ENCODE measurements at regions not wholly inside any gene's neighbourhood (a gene's known extent, or its start where the extent isn't known, plus 50 kb on each side); places are given as distances from the start of the nearest gene placed in this dataset.

DNA sequence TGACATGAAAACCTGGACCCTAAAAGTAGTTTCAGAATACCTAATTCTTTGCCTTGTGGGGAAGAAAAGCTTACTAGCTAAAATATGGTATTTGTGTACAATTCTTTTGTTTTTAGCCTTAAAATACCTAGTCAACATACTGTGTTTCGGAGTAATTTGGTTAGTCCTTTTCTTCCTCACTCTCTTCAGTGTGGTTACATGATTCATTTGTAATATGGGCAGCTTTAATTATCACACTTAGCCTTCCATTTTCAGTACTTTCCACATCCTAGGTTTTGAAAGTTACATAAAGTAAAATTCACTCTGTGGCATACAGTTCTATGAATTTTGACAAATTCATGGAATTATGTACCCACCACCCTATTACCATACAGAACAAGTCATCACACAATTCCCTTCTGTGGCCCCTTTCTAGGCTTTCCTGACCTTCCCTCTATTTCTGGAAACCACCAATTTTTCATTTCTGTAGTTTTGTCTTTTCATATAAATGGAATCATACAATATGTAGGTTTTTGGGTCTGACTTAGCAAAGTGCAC lies 96.2 kb downstream of the EMX2 start:
- no peak for DNase-seq
- TF ChIP-seq, protein P1, sequence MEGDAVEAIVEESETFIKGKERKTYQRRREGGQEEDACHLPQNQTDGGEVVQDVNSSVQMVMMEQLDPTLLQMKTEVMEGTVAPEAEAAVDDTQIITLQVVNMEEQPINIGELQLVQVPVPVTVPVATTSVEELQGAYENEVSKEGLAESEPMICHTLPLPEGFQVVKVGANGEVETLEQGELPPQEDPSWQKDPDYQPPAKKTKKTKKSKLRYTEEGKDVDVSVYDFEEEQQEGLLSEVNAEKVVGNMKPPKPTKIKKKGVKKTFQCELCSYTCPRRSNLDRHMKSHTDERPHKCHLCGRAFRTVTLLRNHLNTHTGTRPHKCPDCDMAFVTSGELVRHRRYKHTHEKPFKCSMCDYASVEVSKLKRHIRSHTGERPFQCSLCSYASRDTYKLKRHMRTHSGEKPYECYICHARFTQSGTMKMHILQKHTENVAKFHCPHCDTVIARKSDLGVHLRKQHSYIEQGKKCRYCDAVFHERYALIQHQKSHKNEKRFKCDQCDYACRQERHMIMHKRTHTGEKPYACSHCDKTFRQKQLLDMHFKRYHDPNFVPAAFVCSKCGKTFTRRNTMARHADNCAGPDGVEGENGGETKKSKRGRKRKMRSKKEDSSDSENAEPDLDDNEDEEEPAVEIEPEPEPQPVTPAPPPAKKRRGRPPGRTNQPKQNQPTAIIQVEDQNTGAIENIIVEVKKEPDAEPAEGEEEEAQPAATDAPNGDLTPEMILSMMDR (IDR thresholded peaks at IDR 0.05; ENCODE audit: low read depth, low read length, missing control alignments): no peak
- Histone ChIP-seq H3K36me3 (replicated peaks) (no peaks in the 10 kb centered on the region), H3K4me3 (ENCODE audit: low read depth, low read length) (no peak overlapping the region), H3K27ac (no peak overlapping the region), H3K27me3 (replicated peaks) (no peaks in the 10 kb centered on the region)
- in situ Hi-C loops (cut with HindIII; ENCODE audit: low pct_ligation_motif_present, low sequenced_read_pairs): no loop called here

DNA sequence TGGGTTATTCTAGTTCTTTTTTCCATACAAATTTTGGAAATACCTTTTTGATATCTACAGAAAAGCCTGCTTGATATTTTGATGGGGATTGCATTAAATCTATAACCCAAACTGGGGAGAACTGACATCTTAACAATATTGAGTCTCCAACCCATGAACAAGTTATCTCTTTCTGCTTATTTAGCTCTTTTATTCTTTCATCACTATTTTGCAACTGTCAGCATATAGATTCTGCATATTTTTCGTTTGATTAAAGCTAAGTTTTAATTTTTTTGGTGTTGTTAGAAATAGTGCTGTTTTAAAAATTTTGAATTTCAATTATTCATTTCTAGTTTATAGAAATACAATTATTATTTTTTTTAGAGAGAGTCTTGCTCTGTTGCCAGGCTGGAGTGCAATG lies 97.9 kb downstream of the EMX2 start:
- H3K27ac ChIP-seq: no peak overlapping the region
- no peaks in the 10 kb centered on the region for H3K27me3 ChIP-seq (replicated peaks)
- DNase-seq: no peak
- no peaks in the 10 kb centered on the region for H3K36me3 ChIP-seq (replicated peaks)
- TF ChIP-seq, protein P1 (IDR thresholded peaks at IDR 0.05; ENCODE audit: low read depth, low read length, missing control alignments): no peak
- H3K4me3 ChIP-seq (ENCODE audit: low read depth, low read length): no peak overlapping the region
- in situ Hi-C loops (cut with HindIII; ENCODE audit: low pct_ligation_motif_present, low sequenced_read_pairs): no loop called here

DNA sequence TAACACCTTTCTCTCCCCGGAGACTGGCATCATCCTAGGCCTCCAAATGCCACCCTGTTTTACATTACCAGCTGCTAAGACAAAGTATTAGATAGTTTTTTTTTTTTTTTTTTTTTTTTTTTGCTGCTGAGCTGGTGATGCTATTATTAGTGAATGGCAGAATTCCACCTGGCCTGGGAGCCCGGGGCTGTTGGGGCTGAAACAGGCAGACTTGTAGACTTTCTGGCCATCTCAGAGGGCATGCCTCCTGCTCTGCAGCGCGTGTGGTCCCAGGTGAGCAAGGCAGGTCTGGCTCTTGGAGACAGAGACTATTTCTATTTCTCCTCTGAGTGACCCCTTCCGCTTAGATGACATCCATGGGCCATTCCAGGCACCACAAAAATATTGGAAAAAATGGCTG lies 104.2 kb downstream of the EMX2 start:
- Histone ChIP-seq H3K36me3 (replicated peaks) (no peaks in the 10 kb centered on the region), H3K27ac (no peak overlapping the region), H3K27me3 (replicated peaks) (no peaks in the 10 kb centered on the region), H3K4me3 (ENCODE audit: low read depth, low read length) (no peak overlapping the region)
- no peak for DNase-seq
- TF ChIP-seq, protein P1 (IDR thresholded peaks at IDR 0.05; ENCODE audit: low read depth, low read length, missing control alignments): no peak
- in situ Hi-C loops (cut with HindIII; ENCODE audit: low pct_ligation_motif_present, low sequenced_read_pairs): no loop called here

DNA sequence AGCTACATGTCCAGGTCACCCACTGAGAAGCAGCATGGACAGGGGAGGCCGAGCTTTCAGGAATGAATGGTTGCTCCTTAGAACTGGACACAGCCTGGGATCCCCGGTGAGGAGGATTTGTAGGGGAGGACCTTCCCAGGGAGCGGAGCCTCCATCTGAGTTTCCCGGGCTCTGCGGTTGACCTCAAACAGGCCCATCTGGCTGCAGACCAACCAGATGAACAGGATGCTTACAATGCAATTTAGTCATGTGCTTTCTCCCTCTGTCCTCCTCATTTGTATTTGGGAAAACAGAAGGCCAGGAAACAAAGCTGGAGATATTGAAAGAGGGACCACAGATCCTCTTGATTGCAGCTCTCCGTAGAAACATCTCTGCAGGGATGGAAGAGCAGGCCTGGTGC lies 104.8 kb downstream of the EMX2 start:
- in situ Hi-C loops (cut with HindIII; ENCODE audit: low pct_ligation_motif_present, low sequenced_read_pairs): no loop called here
- TF ChIP-seq, protein P1 (IDR thresholded peaks at IDR 0.05; ENCODE audit: low read depth, low read length, missing control alignments): no peak
- no peak for DNase-seq
- no peak overlapping the region for H3K27ac ChIP-seq
- H3K36me3 ChIP-seq (replicated peaks): no peaks in the 10 kb centered on the region
- H3K27me3 ChIP-seq (replicated peaks): no peaks in the 10 kb centered on the region
- H3K4me3 ChIP-seq (ENCODE audit: low read depth, low read length): no peak overlapping the region

DNA sequence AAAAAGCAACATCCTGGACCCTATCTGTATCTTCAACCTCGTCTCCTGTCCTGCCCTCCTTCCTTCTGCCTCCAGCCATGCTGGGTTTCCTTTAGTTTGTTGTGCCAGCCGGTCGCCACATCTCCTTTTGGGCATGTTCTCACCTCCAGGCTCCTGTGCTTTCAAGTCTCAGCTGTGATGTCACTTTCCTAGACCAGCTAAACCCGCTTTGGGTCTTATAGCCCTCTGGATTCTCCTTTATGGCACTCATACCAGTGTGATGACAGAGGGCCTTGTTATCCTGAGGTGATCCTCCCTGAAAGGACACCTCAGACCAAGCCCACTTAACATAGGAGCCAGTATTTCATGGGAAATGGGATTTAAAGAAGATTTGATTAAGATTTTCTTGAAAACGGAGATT lies 108.6 kb downstream of the EMX2 start:
- in situ Hi-C loops (cut with HindIII; ENCODE audit: low pct_ligation_motif_present, low sequenced_read_pairs): no loop called here
- Histone ChIP-seq H3K27ac (no peak overlapping the region), H3K4me3 (ENCODE audit: low read depth, low read length) (no peak overlapping the region), H3K27me3 (replicated peaks) (no peaks in the 10 kb centered on the region), H3K36me3 (replicated peaks) (no peaks in the 10 kb centered on the region)
- TF ChIP-seq, protein P1 (IDR thresholded peaks at IDR 0.05; ENCODE audit: low read depth, low read length, missing control alignments): no peak
- no peak for DNase-seq

Measured in brain microvascular endothelial cell (primary cell).